MCF 10A (cell line): ENCODE measurements at regions not wholly inside any gene's neighbourhood (a gene's known extent, or its start where the extent isn't known, plus 50 kb on each side); places are given as distances from the start of the nearest gene placed in this dataset.

Source experiments
- BruUV-seq: library from RNA; stranded (reverse); fragments of 400-500 nt; replicated peaks from 2 replicates; lab custom pipeline; 2021; lab: Mats Ljungman, UMichigan
- CTCF ChIA-PET: fragments of 300-600 bp; sonication (Branson Sonifier 250); formaldehyde crosslinking; extraction: SDS; loops from one replicate; lab custom pipeline; 2021; ENCODE audit warnings: antibody characterized with exemption, inconsistent platforms; lab: Yijun Ruan, JAX
- POLR2A ChIA-PET: fragments of 300-600, 350-650 bp; sonication (Branson Sonifier 250); formaldehyde crosslinking; extraction: SDS; loops from one replicate; lab custom pipeline; 2020; ENCODE audit warnings: antibody characterized with exemption, inconsistent platforms; lab: Yijun Ruan, JAX
- DNase-seq: peaks from one replicate; pipeline ENCODE4 v3.0.0-alpha.2; 2018; ENCODE audit not compliant: unreplicated experiment
- H3K27ac Mint-ChIP-seq: one replicate; pipeline ENCODE4 v1.8.0; 2022; ENCODE audit warnings: mild to moderate bottlenecking, low read depth, mixed read lengths; ENCODE audit not compliant: unreplicated experiment
- H3K27me3 Mint-ChIP-seq: one replicate; pipeline ENCODE4 v1.8.0; 2022; ENCODE audit warnings: mixed read lengths; ENCODE audit not compliant: insufficient read depth, unreplicated experiment
- H3K36me3 Mint-ChIP-seq: one replicate; pipeline ENCODE4 v1.8.0; 2022; ENCODE audit warnings: mild to moderate bottlenecking, moderate library complexity, mixed read lengths; ENCODE audit not compliant: insufficient read depth, unreplicated experiment
- H3K4me1 Mint-ChIP-seq: one replicate; pipeline ENCODE4 v1.8.0; 2022; ENCODE audit warnings: mixed read lengths; ENCODE audit not compliant: insufficient read depth, unreplicated experiment
- H3K4me3 Mint-ChIP-seq: one replicate; pipeline ENCODE4 v1.8.0; 2022; ENCODE audit warnings: mild to moderate bottlenecking, moderate library complexity, mixed read lengths; ENCODE audit not compliant: unreplicated experiment
- H3K9me3 Mint-ChIP-seq: one replicate; pipeline ENCODE4 v1.8.0; 2022; ENCODE audit warnings: mixed read lengths; ENCODE audit not compliant: unreplicated experiment
- CTCF ChIP-seq: fragments of 200-600 bp; IDR thresholded peaks from one replicate; pipeline ENCODE4 v1.8.0; 2022; ENCODE audit warnings: antibody characterized with exemption, mild to moderate bottlenecking; ENCODE audit not compliant: unreplicated experiment
- intact Hi-C: fragments of 100-400 bp; cut with micrococcal nuclease; formaldehyde crosslinking; loops from 2 replicates; pipeline ENCODE4 v1.14.1; 2022

- POLR2A ChIA-PET, result no interaction called here
- TF ChIP-seq CTCF, result no peak
- H3K4me3 Mint-ChIP-seq, result no peak overlapping the region
- H3K27me3 Mint-ChIP-seq, result no peaks in the 10 kb centered on the region
- intact Hi-C loops, result no loop called here
- peaks cover 35% of the 10 kb centered on the region for H3K9me3 Mint-ChIP-seq
- H3K27ac Mint-ChIP-seq, result no peak overlapping the region
- CTCF ChIA-PET, result no interaction called here
- no peaks in the 10 kb centered on the region for H3K36me3 Mint-ChIP-seq
- DNase-seq, result no peak
- no peaks in the 10 kb centered on the region for H3K4me1 Mint-ChIP-seq
- no TSS peak for BruUV-seq
These were observed 116.4 kb upstream of the TCERG1L start for GRCh38 chr10:131427901-131428300.

- intact Hi-C loops, result no loop called here
- no peak for TF ChIP-seq CTCF
- no TSS peak for BruUV-seq
- no peak for DNase-seq
- Mint-ChIP-seq H3K27me3 (no peaks in the 10 kb centered on the region), H3K36me3 (no peaks in the 10 kb centered on the region), H3K4me1 (no peaks in the 10 kb centered on the region), H3K9me3 (peaks cover 28% of the 10 kb centered on the region), H3K27ac (no peak overlapping the region), H3K4me3 (no peak overlapping the region)
- POLR2A ChIA-PET, result no interaction called here
- CTCF ChIA-PET, result no interaction called here
These were observed 117.6 kb upstream of the TCERG1L start for GRCh38 chr10:131429141-131429540.

DNA sequence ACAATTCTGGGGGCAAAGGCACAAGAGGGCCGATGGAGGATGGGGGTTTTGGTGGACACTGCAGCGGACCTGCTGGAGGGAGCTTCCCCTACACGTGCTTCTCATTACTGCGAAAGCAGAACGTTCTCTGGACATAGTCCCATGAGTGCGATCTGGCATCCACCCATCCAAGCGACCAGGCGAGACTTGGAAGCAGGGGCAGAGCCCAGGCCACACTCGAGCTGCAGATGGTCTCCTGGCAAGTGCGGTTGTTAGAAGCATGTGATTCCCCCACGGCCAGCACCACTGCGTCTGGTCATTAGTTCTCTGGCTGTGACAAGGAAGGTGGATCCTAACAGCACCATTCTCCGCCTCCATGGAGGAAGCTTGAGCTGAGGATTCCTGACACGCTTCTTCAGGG is 118.4 kb upstream of the TCERG1L start:
- Mint-ChIP-seq H3K27me3 (no peaks in the 10 kb centered on the region), H3K36me3 (no peaks in the 10 kb centered on the region), H3K27ac (no peak overlapping the region), H3K4me1 (no peaks in the 10 kb centered on the region), H3K4me3 (no peak overlapping the region), H3K9me3 (peaks cover 26% of the 10 kb centered on the region)
- POLR2A ChIA-PET, result no interaction called here
- intact Hi-C loops, result no loop called here
- TF ChIP-seq CTCF, result no peak
- DNase-seq, result no peak
- CTCF ChIA-PET, result no interaction called here
- no TSS peak for BruUV-seq

- H3K4me3 Mint-ChIP-seq, result no peak overlapping the region
- no peak for TF ChIP-seq CTCF
- BruUV-seq, result no TSS peak
- no peaks in the 10 kb centered on the region for H3K4me1 Mint-ChIP-seq
- CTCF ChIA-PET, result interaction anchor here (1.2 kb wide), 1 partner anchor 34 kb away, joined by 4 read pairs; no protein-coding TSS in a partner anchor
- no peaks in the 10 kb centered on the region for H3K36me3 Mint-ChIP-seq
- no peaks in the 10 kb centered on the region for H3K27me3 Mint-ChIP-seq
- intact Hi-C loops, result no loop called here
- POLR2A ChIA-PET, result no interaction called here
- no peak overlapping the region for H3K27ac Mint-ChIP-seq
- DNase-seq, result no peak
- H3K9me3 Mint-ChIP-seq, result peaks cover 20% of the 10 kb centered on the region
These were observed 119.3 kb upstream of the TCERG1L start for GRCh38 chr10:131430716-131431412.
